ENCODE measurements at regions not wholly inside any gene's neighbourhood (a gene's known extent, or its start where the extent isn't known, plus 50 kb on each side); places are given as distances from the start of the nearest gene placed in this dataset.

DNA sequence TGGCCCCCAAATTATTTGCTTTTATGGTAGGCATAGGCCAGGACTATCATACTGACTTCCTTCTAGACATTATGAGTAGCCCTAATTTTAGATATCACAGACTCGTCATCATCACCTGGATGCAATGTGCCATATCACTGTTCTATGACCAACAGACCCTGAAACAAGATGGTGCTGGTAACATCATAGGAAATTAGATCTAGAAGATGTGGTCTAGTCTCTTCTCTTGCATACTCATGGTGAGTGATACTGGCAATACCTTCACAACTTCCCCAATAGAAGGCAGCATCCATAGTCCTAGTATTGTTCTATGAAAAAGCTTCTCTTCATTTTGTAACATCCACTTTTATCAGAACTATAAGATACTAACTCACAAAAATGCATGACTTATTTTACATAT is 116.3 kb upstream of the ITGA4 start:
- Mint-ChIP-seq H3K9me3 (peaks cover 10% of the 10 kb centered on the region), H3K36me3 (ENCODE audit: low read depth) (peaks cover 24% of the 10 kb centered on the region), H3K27ac (no peak overlapping the region), H3K4me3 (no peak overlapping the region), H3K27me3 (no peaks in the 10 kb centered on the region), H3K4me1 (no peaks in the 10 kb centered on the region)
- CTCF ChIA-PET, result interaction anchor here (1.5 kb wide), 1 partner anchor 27 kb away, joined by 3 read pairs; no protein-coding TSS in a partner anchor
- DNase-seq, result no peak
- POLR2A ChIA-PET, result no interaction called here

DNA sequence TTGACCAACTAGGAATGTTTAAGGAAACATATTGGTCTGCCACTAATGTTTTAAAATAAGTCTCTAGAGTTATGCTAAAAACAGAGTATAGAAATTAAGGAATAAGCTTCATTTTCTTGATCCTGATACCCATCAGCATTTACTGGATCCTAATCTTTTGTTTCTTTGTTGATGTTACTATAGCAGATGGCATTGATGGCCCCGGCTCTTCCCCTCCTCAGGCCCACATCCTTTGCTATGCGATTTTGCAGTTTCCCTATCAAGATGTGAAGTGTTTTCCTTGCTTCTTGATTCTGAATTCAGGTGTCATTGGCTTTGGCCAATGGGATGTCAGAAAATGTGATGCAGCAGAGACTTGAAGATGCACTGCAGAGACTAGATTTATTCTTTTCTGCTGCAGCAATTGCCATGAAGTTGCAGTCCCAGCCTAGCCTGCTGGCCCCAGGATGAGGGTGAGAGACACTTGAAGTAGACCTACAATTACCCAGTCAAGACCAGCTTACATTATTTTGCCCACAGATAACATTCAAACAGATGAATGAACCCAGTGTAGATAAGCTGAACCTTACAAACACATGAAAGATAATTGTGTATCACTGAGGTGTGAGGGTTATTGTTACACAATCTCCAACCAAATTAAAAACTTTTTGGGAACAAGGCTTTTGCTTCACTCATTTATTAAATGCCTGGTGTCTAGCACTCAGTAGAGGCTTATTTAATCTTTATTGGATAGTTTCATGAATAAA is 115.2 kb upstream of the ITGA4 start:
- POLR2A ChIA-PET, result no interaction called here
- H3K36me3 Mint-ChIP-seq (ENCODE audit: low read depth), result peaks cover 32% of the 10 kb centered on the region
- H3K4me1 Mint-ChIP-seq, result no peaks in the 10 kb centered on the region
- H3K9me3 Mint-ChIP-seq, result peaks cover 12% of the 10 kb centered on the region
- no peak for DNase-seq
- H3K27ac Mint-ChIP-seq, result no peak overlapping the region
- CTCF ChIA-PET, result no interaction called here
- H3K4me3 Mint-ChIP-seq, result no peak overlapping the region
- H3K27me3 Mint-ChIP-seq, result no peaks in the 10 kb centered on the region

DNA sequence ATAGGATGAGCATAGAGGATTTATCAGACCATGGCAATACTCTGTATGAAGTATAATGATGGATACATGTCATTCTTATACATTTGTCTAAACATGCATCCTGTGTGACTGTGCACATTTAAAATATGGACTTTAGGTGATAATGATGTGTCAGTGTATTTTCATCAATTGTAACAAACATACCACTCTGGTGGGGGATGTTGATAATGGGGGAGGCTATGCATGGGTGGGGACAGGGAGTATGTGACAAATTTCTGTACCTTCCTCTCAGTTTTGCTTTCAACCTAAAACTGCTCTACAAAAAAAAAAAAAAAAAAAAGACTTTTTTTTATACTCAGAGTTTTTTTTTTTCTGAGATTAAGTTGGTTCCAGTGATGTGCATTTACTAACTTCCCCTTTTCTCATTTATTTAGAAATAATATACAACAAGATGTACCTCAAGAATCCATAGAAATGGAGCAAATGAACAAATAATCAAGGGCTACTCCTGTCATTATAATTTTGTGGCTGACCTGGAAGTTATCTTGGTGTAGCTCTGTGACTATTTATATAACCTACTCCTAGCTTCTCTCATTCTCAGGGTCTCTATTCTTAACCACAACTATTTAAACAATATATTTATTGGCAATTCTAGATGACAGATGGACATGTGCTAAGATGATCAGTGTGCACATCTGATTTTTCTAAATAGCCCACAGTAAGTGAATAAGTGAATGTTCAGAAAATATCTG is 108.9 kb upstream of the ITGA4 start:
- H3K4me1 Mint-ChIP-seq, result peaks cover 11% of the 10 kb centered on the region
- no peak for DNase-seq
- peaks cover 9% of the 10 kb centered on the region for H3K9me3 Mint-ChIP-seq
- no peak overlapping the region for H3K27ac Mint-ChIP-seq
- H3K4me3 Mint-ChIP-seq, result no peak overlapping the region
- peaks cover 22% of the 10 kb centered on the region for H3K36me3 Mint-ChIP-seq (ENCODE audit: low read depth)
- H3K27me3 Mint-ChIP-seq, result no peaks in the 10 kb centered on the region
- CTCF ChIA-PET, result interaction anchor here (0.6 to 0.7 kb wide), 2 partner anchors 116 to 467 kb away, joined by 3 to 7 read pairs; no protein-coding TSS in a partner anchor
- POLR2A ChIA-PET, result no interaction called here

DNA sequence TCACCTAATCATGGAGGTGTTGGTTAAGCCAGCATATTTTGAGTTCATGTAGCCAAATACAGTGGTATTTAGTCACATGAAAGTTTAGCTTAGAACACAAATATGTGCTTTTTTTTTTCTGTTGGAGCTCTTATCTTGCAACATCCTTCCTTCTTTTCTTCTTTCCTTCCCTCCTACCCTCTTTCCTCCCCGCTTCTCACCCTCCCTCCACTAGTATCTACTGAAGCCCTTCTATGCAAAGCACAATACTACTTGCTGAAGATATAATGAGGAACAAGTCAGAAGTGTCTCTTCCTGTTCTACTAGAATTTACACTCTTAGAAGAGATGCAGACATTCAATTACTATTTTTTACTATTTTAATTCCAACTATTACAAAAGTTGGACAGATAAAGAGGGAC is 105.0 kb upstream of the ITGA4 start:
- H3K9me3 Mint-ChIP-seq, result peaks cover 3% of the 10 kb centered on the region

DNA sequence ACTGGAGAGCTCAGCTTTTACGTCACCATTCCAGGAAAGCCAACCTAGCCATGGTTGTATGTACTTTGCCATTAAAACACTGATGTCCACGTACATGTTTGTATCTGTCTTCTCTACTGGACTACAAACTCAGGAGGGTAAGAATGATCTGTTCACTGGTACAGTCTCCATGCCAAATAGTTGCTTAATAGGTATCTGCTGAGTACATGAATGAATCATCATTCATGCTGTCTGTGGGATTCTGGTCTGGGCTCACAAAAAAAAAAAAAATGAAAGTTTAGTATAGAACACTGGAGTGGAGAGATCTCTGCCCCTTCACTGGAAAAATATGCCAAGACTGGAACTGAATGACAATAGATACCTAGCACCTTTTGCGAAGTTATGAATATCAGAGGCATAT is 102.6 kb upstream of the ITGA4 start:
- Mint-ChIP-seq H3K4me3 (no peak overlapping the region), H3K27ac (no peak overlapping the region), H3K27me3 (no peaks in the 10 kb centered on the region), H3K4me1 (peaks cover 16% of the 10 kb centered on the region), H3K9me3 (peaks cover 2% of the 10 kb centered on the region), H3K36me3 (ENCODE audit: low read depth) (peaks cover 17% of the 10 kb centered on the region)
- DNase-seq, result no peak
- ChIA-PET POLR2A (no interaction called here), CTCF (no interaction called here)

More for the DNA sequence above, 105.0 kb upstream of the ITGA4 start:
- CTCF ChIA-PET, result no interaction called here
- no peaks in the 10 kb centered on the region for H3K27me3 Mint-ChIP-seq
- peaks cover 12% of the 10 kb centered on the region for H3K36me3 Mint-ChIP-seq (ENCODE audit: low read depth)
- no peak for DNase-seq
- POLR2A ChIA-PET, result no interaction called here
- H3K27ac Mint-ChIP-seq, result no peak overlapping the region
- H3K4me3 Mint-ChIP-seq, result no peak overlapping the region
- H3K4me1 Mint-ChIP-seq, result peaks cover 17% of the 10 kb centered on the region

- H3K27ac Mint-ChIP-seq, result no peak overlapping the region
- ChIA-PET POLR2A (no interaction called here), CTCF (no interaction called here)
- peaks cover 16% of the 10 kb centered on the region for H3K36me3 Mint-ChIP-seq (ENCODE audit: low read depth)
- H3K4me1 Mint-ChIP-seq, result peaks cover 16% of the 10 kb centered on the region
- H3K27me3 Mint-ChIP-seq, result peaks cover 2% of the 10 kb centered on the region
- no peak for DNase-seq
- peaks cover 2% of the 10 kb centered on the region for H3K9me3 Mint-ChIP-seq
- no peak overlapping the region for H3K4me3 Mint-ChIP-seq
Measured at GRCh38 chr2:181356526-181357130, 100.6 kb upstream of the ITGA4 start.

- peaks cover 16% of the 10 kb centered on the region for H3K4me1 Mint-ChIP-seq
- CTCF ChIA-PET, result no interaction called here
- no peak for DNase-seq
- POLR2A ChIA-PET, result no interaction called here
- peaks cover 2% of the 10 kb centered on the region for H3K9me3 Mint-ChIP-seq
- peaks cover 16% of the 10 kb centered on the region for H3K36me3 Mint-ChIP-seq (ENCODE audit: low read depth)
- H3K4me3 Mint-ChIP-seq, result no peak overlapping the region
- peaks cover 2% of the 10 kb centered on the region for H3K27me3 Mint-ChIP-seq
- H3K27ac Mint-ChIP-seq, result no peak overlapping the region
Measured at GRCh38 chr2:181357979-181358378, 99.2 kb upstream of the ITGA4 start.

DNA sequence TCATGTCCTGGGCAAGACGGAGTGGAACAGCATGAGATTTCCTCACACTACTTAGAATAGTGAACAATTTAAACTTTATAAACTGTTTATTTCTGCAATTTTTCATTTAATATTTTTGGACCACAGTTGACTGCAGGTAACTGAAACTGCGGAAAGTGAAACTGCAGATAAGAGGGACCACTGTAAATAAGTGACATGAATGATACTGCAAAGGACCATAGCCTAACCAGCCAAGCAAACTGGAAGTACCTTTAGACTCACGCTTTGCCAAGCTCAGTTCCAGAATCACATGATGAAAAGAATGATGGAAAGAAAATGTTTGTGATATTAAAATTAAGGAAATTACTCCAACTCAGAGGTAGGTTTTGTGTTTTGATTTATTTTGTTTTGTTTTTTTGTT is 94.6 kb upstream of the ITGA4 start:
- no peak for DNase-seq
- no peak overlapping the region for H3K27ac Mint-ChIP-seq
- ChIA-PET CTCF (interaction anchor here (0.9 kb wide), 1 partner anchor 104 kb away, joined by 3 read pairs; no protein-coding TSS in a partner anchor), POLR2A (no interaction called here)
- peaks cover 11% of the 10 kb centered on the region for H3K36me3 Mint-ChIP-seq (ENCODE audit: low read depth)
- peaks cover 7% of the 10 kb centered on the region for H3K4me1 Mint-ChIP-seq
- peaks cover 2% of the 10 kb centered on the region for H3K9me3 Mint-ChIP-seq
- H3K4me3 Mint-ChIP-seq, result no peak overlapping the region
- peaks cover 2% of the 10 kb centered on the region for H3K27me3 Mint-ChIP-seq

- peaks cover under 1% of the 10 kb centered on the region for H3K4me1 Mint-ChIP-seq
- H3K27ac Mint-ChIP-seq, result no peak overlapping the region
- DNase-seq, result no peak
- H3K27me3 Mint-ChIP-seq, result peaks cover 2% of the 10 kb centered on the region
- peaks cover 2% of the 10 kb centered on the region for H3K9me3 Mint-ChIP-seq
- H3K36me3 Mint-ChIP-seq (ENCODE audit: low read depth), result peaks cover 11% of the 10 kb centered on the region
- ChIA-PET CTCF (interaction anchor here (0.9 kb wide), 1 partner anchor 104 kb away, joined by 3 read pairs; no protein-coding TSS in a partner anchor), POLR2A (no interaction called here)
- H3K4me3 Mint-ChIP-seq, result no peak overlapping the region
Measured at GRCh38 chr2:181363164-181363563, 94.0 kb upstream of the ITGA4 start.

GRCh38 chr2:181364492-181365170 is 92.6 kb upstream of the ITGA4 start:
- Mint-ChIP-seq H3K4me1 (no peaks in the 10 kb centered on the region), H3K27ac (no peak overlapping the region), H3K36me3 (ENCODE audit: low read depth) (peaks cover 4% of the 10 kb centered on the region), H3K4me3 (no peak overlapping the region), H3K9me3 (no peaks in the 10 kb centered on the region), H3K27me3 (peaks cover 2% of the 10 kb centered on the region)
- ChIA-PET POLR2A (no interaction called here), CTCF (no interaction called here)
- DNase-seq, result no peak

GRCh38 chr2:181366675-181367175 is 90.5 kb upstream of the ITGA4 start:
- Mint-ChIP-seq H3K36me3 (ENCODE audit: low read depth) (peaks cover 6% of the 10 kb centered on the region), H3K27ac (no peak overlapping the region), H3K4me3 (no peak overlapping the region), H3K9me3 (no peaks in the 10 kb centered on the region), H3K4me1 (peaks cover 9% of the 10 kb centered on the region), H3K27me3 (no peaks in the 10 kb centered on the region)
- CTCF ChIA-PET, result no interaction called here
- DNase-seq, result no peak
- POLR2A ChIA-PET, result no interaction called here

GRCh38 chr2:181367411-181367810 is 89.8 kb upstream of the ITGA4 start:
- POLR2A ChIA-PET, result no interaction called here
- no peaks in the 10 kb centered on the region for H3K27me3 Mint-ChIP-seq
- H3K27ac Mint-ChIP-seq, result no peak overlapping the region
- H3K4me3 Mint-ChIP-seq, result no peak overlapping the region
- peaks cover 15% of the 10 kb centered on the region for H3K4me1 Mint-ChIP-seq
- CTCF ChIA-PET, result interaction anchor here (1.3 kb wide), 1 partner anchor 48 kb away, joined by 4 read pairs; no protein-coding TSS in a partner anchor
- H3K9me3 Mint-ChIP-seq, result no peaks in the 10 kb centered on the region
- H3K36me3 Mint-ChIP-seq (ENCODE audit: low read depth), result peaks cover 7% of the 10 kb centered on the region
- DNase-seq, result no peak

GRCh38 chr2:181367906-181368435 is 89.2 kb upstream of the ITGA4 start:
- no peak for DNase-seq
- no peak overlapping the region for H3K4me3 Mint-ChIP-seq
- peaks cover 10% of the 10 kb centered on the region for H3K36me3 Mint-ChIP-seq (ENCODE audit: low read depth)
- ChIA-PET CTCF (interaction anchor here (1.3 kb wide), 1 partner anchor 48 kb away, joined by 4 read pairs; no protein-coding TSS in a partner anchor), POLR2A (no interaction called here)
- no peak overlapping the region for H3K27ac Mint-ChIP-seq
- no peaks in the 10 kb centered on the region for H3K27me3 Mint-ChIP-seq
- no peaks in the 10 kb centered on the region for H3K9me3 Mint-ChIP-seq
- peaks cover 19% of the 10 kb centered on the region for H3K4me1 Mint-ChIP-seq
